ENCODE measurements at regions not wholly inside any gene's neighbourhood (a gene's known extent, or its start where the extent isn't known, plus 50 kb on each side); places are given as distances from the start of the nearest gene placed in this dataset.

DNA sequence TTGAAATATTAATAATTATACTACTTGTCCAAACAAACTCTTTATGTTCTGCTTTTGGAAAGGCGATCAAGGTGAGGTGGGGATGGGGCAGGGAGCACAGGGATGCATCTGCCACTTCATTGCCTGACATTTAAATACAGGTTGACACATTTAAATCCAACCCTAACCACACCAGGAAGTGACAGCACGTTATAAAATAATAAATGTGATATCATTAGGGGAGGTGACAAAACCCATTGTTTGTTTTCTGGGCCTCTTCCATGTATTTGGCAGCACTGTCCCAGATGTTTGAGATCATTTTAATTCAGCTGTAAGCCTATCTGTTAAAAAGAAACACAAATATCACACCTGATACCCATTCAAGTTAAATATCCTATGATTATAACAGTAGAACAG lies 342.4 kb upstream of the ARID1B start:
- Mint-ChIP-seq H3K27me3 (ENCODE audit: low read depth) (peaks cover 5% of the 10 kb centered on the region), H3K4me3 (no peak overlapping the region), H3K27ac (no peak overlapping the region), H3K4me1 (peaks cover 17% of the 10 kb centered on the region), H3K9me3 (no peaks in the 10 kb centered on the region), H3K36me3 (ENCODE audit: low read depth) (no peaks in the 10 kb centered on the region)
- TF ChIP-seq, protein P1, sequence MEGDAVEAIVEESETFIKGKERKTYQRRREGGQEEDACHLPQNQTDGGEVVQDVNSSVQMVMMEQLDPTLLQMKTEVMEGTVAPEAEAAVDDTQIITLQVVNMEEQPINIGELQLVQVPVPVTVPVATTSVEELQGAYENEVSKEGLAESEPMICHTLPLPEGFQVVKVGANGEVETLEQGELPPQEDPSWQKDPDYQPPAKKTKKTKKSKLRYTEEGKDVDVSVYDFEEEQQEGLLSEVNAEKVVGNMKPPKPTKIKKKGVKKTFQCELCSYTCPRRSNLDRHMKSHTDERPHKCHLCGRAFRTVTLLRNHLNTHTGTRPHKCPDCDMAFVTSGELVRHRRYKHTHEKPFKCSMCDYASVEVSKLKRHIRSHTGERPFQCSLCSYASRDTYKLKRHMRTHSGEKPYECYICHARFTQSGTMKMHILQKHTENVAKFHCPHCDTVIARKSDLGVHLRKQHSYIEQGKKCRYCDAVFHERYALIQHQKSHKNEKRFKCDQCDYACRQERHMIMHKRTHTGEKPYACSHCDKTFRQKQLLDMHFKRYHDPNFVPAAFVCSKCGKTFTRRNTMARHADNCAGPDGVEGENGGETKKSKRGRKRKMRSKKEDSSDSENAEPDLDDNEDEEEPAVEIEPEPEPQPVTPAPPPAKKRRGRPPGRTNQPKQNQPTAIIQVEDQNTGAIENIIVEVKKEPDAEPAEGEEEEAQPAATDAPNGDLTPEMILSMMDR (IDR thresholded peaks at IDR 0.05; ENCODE audit: unreplicated experiment in 3 of 3) = no peak

DNA sequence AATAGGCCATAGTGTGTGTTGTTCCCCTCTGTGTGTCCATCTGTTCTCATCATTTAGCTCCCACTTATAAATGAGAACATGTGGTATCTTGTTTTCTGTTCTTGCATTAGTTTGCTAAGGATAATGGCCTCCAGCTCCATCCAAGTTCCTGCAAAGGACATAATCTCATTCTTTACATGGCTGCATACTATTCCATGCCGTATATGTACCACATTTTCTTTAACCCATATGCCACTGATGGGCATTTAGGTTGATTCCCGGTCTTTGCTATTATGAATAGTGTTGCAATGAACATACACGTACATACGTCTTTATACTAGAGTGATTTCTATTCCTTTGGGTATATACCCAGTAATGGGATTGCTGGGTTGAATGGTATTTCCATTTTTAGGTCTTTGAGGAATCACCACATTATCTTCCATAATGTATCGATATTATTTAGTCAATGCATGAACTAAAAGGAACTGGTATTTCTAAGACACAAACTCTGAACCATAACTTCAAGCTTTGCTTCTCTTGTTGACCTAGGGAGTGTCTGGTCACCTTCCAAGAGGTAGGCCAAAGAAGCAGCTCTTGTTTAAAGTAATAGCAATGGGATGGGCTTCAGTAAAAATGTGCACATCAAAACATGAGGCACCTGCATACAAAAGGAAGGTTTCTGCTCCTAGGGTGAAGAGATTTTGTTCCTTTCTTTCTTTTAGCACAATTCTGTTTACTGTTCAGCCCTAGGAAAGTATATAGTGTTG lies 343.0 kb upstream of the ARID1B start:
- no peaks in the 10 kb centered on the region for H3K36me3 Mint-ChIP-seq (ENCODE audit: low read depth)
- TF ChIP-seq, protein P1 (IDR thresholded peaks at IDR 0.05; ENCODE audit: unreplicated experiment in 3 of 3) = no peak
- peaks cover 17% of the 10 kb centered on the region for H3K4me1 Mint-ChIP-seq
- no peaks in the 10 kb centered on the region for H3K9me3 Mint-ChIP-seq
- no peak overlapping the region for H3K4me3 Mint-ChIP-seq
- H3K27ac Mint-ChIP-seq = no peak overlapping the region
- H3K27me3 Mint-ChIP-seq (ENCODE audit: low read depth) = peaks cover 5% of the 10 kb centered on the region

DNA sequence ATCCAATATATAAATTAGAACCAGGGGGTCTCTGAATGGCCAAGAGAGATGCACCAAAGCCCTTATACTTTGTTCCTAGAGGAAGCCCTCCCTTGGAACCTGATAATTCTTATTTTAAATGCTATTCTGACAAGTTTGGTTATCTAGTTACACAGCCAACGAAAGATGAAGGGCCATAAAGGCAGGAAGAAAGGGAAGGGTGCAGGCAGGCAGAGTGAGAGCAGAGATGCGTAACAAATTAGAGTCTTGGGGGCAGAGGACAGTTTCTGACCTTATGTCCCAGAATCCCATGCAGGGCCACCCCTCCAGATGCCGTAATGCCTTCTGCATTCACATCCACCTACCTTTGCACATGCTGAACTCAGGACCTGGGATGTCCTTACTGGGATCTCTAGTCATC lies 344.6 kb upstream of the ARID1B start:
- H3K27ac Mint-ChIP-seq = no peak overlapping the region
- no peak overlapping the region for H3K4me3 Mint-ChIP-seq
- TF ChIP-seq, protein P1 (IDR thresholded peaks at IDR 0.05; ENCODE audit: unreplicated experiment in 3 of 3) = no peak
- no peaks in the 10 kb centered on the region for H3K9me3 Mint-ChIP-seq
- H3K27me3 Mint-ChIP-seq (ENCODE audit: low read depth) = peaks cover 5% of the 10 kb centered on the region
- H3K36me3 Mint-ChIP-seq (ENCODE audit: low read depth) = no peaks in the 10 kb centered on the region
- peaks cover 7% of the 10 kb centered on the region for H3K4me1 Mint-ChIP-seq

DNA sequence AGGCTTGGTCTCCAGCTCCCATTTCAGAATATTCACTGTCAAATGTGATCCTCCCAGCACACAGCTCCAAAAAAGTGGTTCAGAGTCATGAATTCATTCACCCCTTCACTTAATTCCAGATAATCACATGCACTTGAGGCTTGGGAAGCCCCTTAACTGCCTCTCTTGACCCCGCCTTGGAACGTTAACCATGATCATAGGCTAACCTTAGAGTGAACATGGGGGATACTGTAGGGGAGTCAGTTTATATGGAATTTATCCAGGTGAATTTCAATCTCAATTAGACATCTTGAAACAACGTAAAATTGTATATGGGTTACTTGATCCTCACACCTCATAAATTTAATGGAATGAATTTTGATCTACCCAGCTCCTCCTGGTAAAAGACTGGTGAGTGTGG lies 346.8 kb upstream of the ARID1B start:
- H3K9me3 Mint-ChIP-seq = no peaks in the 10 kb centered on the region
- no peak overlapping the region for H3K4me3 Mint-ChIP-seq
- no peak overlapping the region for H3K27ac Mint-ChIP-seq
- H3K36me3 Mint-ChIP-seq (ENCODE audit: low read depth) = no peaks in the 10 kb centered on the region
- no peaks in the 10 kb centered on the region for H3K27me3 Mint-ChIP-seq (ENCODE audit: low read depth)
- TF ChIP-seq, protein P1 (IDR thresholded peaks at IDR 0.05; ENCODE audit: unreplicated experiment in 3 of 3) = no peak
- H3K4me1 Mint-ChIP-seq = no peaks in the 10 kb centered on the region

DNA sequence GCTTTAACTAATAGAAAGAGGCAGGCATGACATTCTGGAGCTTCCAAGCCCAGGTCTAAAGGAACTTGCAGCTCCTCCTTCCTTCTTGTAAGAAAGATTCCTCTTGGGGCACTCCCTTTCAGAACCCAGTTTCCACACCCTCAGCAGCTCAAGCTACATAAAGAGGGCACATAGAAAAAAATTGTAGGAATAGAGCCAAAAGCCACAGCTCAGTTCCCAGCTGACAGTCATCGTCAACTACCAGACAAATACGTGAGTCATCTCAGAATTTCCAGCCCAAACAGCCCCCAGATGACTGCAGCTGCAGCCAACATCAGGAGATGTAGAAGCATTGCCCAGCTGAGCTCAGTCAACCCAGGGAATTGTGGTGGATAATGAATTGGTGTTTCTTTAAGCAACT lies 349.8 kb upstream of the ARID1B start:
- H3K4me1 Mint-ChIP-seq = no peaks in the 10 kb centered on the region
- peaks cover 23% of the 10 kb centered on the region for H3K9me3 Mint-ChIP-seq
- no peaks in the 10 kb centered on the region for H3K27me3 Mint-ChIP-seq (ENCODE audit: low read depth)
- no peak overlapping the region for H3K4me3 Mint-ChIP-seq
- H3K36me3 Mint-ChIP-seq (ENCODE audit: low read depth) = peaks cover 9% of the 10 kb centered on the region
- H3K27ac Mint-ChIP-seq = no peak overlapping the region
- TF ChIP-seq, protein P1 (IDR thresholded peaks at IDR 0.05; ENCODE audit: unreplicated experiment in 3 of 3) = no peak

DNA sequence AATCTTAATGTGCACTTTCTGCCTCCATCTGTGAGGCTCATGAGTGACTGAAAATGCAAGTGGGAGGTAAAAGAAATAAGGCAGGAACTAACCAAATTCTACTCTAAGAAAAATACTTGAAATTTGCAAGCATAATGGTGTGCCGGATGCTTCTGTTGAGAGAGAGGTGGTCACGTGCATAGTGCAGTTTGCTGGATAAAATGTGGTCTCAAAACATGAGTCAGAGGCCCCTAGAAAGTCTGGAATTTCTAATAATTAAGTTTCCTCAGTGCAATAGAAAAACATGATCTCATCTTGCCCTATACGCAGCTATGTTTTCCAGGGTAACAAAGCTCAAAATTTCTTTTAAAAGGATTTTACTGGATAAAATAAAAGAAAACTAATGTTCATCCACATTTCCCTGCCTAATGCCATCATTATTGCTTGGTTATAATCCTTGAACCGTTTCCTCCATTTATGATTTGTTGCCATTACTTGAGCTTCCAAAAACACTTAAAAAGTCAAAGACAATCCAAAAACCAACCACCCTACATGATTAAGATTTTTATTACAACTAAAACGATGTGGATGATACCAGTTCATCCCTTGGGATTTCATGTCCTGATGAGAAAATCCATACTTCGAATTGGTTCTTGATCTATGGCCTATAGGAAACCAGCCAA lies 351.7 kb upstream of the ARID1B start:
- Mint-ChIP-seq H3K36me3 (ENCODE audit: low read depth) (peaks cover 14% of the 10 kb centered on the region), H3K27me3 (ENCODE audit: low read depth) (no peaks in the 10 kb centered on the region), H3K27ac (no peak overlapping the region), H3K4me1 (no peaks in the 10 kb centered on the region), H3K9me3 (peaks cover 37% of the 10 kb centered on the region), H3K4me3 (no peak overlapping the region)
- TF ChIP-seq, protein P1 (IDR thresholded peaks at IDR 0.05; ENCODE audit: unreplicated experiment in 3 of 3) = no peak
